C4-2B (cell line): ENCODE measurements at regions not wholly inside any gene's neighbourhood (a gene's known extent, or its start where the extent isn't known, plus 50 kb on each side); places are given as distances from the start of the nearest gene placed in this dataset.

Experiments
- ZFX ChIP-seq: fragments of 450-650 bp; IDR thresholded peaks from 2 replicates; pipeline ENCODE4 v1.6.1; 2017
- TF ChIP-seq, protein P1 (sequence below): fragments of 450-650 bp; conservative IDR thresholded peaks from 2 replicates; pipeline ENCODE4 v1.5.1; 2017; ENCODE audit warnings: mild to moderate bottlenecking

DNA sequence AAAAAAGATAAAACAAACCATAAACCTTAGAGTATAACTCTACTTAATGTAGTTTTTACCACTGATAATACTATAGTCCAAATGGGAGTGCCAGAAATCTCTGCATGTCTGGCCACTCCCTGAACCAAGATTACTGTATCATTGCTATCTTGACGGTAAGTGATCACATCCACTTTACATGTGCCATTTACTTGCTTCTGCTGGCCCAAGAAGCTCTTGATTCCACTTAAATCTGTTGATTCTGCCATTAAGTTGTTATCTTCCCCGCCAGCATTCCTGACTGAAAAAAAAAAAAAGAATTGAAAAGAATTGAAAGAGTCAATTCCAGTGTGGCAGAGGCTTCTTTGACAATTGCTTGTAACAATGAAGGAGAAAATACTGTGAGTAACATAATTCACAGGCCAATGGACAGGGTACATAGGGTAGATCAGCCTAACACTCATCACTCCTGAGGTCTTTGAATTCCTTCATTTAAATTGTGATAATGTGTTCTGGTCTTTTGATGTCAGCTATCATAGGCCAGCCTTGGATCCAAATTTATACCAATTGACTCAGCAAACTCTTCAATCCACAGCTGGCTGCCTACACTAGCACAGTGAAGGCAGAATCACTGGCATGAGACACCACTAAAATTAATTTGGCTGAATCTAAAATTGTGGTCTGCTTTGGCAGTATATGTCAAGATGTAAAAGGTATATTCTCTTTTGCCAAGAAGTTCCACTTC is 665.2 kb upstream of the FLRT2 start:
- TF ChIP-seq, protein P1, sequence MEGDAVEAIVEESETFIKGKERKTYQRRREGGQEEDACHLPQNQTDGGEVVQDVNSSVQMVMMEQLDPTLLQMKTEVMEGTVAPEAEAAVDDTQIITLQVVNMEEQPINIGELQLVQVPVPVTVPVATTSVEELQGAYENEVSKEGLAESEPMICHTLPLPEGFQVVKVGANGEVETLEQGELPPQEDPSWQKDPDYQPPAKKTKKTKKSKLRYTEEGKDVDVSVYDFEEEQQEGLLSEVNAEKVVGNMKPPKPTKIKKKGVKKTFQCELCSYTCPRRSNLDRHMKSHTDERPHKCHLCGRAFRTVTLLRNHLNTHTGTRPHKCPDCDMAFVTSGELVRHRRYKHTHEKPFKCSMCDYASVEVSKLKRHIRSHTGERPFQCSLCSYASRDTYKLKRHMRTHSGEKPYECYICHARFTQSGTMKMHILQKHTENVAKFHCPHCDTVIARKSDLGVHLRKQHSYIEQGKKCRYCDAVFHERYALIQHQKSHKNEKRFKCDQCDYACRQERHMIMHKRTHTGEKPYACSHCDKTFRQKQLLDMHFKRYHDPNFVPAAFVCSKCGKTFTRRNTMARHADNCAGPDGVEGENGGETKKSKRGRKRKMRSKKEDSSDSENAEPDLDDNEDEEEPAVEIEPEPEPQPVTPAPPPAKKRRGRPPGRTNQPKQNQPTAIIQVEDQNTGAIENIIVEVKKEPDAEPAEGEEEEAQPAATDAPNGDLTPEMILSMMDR = no peak
- no peak for TF ChIP-seq ZFX
